Ovary (tissue), 3 donors: ENCODE measurements at regions not wholly inside any gene's neighbourhood (a gene's known extent, or its start where the extent isn't known, plus 50 kb on each side); places are given as distances from the start of the nearest gene placed in this dataset.

Source experiments
- EP300 ChIP-seq: sonication (generic); formaldehyde crosslinking; IDR thresholded peaks from one replicate; pipeline ENCODE4 v1.6.1; 2017; ENCODE audit warnings: antibody characterized with exemption
- POLR2A ChIP-seq: fragments of 450-650 bp; IDR thresholded peaks from one replicate; pipeline ENCODE4 v1.6.1; 2017; ENCODE audit warnings: antibody characterized with exemption, mild to moderate bottlenecking, moderate library complexity
- TF ChIP-seq, protein P1 (sequence below), 3 donors: fragments of 450-650 bp in 2 of 3; fragments of 200-600 bp in 1 of 3; IDR thresholded peaks; one replicate each; pipeline versions ENCODE4 v1.5.1 to v1.8.0; 2016 to 2022; ENCODE audit warnings: antibody characterized with exemption in 3 of 3, mild to moderate bottlenecking in 1 of 3
- donor health status: DM: no; HTN: no; CAD: no.

GRCh38 chr5:167593329-167594060 lies 698.0 kb upstream of the WWC1 start:
- TF ChIP-seq, protein P1, sequence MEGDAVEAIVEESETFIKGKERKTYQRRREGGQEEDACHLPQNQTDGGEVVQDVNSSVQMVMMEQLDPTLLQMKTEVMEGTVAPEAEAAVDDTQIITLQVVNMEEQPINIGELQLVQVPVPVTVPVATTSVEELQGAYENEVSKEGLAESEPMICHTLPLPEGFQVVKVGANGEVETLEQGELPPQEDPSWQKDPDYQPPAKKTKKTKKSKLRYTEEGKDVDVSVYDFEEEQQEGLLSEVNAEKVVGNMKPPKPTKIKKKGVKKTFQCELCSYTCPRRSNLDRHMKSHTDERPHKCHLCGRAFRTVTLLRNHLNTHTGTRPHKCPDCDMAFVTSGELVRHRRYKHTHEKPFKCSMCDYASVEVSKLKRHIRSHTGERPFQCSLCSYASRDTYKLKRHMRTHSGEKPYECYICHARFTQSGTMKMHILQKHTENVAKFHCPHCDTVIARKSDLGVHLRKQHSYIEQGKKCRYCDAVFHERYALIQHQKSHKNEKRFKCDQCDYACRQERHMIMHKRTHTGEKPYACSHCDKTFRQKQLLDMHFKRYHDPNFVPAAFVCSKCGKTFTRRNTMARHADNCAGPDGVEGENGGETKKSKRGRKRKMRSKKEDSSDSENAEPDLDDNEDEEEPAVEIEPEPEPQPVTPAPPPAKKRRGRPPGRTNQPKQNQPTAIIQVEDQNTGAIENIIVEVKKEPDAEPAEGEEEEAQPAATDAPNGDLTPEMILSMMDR (IDR thresholded peaks at IDR 0.05) = no peak
- no peak for TF ChIP-seq POLR2A
- no peak for TF ChIP-seq EP300
